Stimulated activated effector memory CD8-positive, alpha-beta T cell treated with anti-CD3 and anti-CD28 coated beads, Interleukin-12 subunit alpha, Interleukin-12 subunit beta, amount 100 ng/mL, for 72 hours (primary cell): ENCODE measurements at regions not wholly inside any gene's neighbourhood (a gene's known extent, or its start where the extent isn't known, plus 50 kb on each side); places are given as distances from the start of the nearest gene placed in this dataset.
"Not testable (repeated sequence)": the region's sequence is repeated elsewhere in the genome, so short reads cannot be mapped to it uniquely, and the experiment has no call there.

Experiments
- ATAC-seq: fragments of 150-1000 bp; cut with Tn5 transposase; 2 replicates; pipeline ENCODE4 v1.10.0; 2021
- DNase-seq, 2 donors: peaks; one replicate each; pipeline ENCODE4 v3.0.0; 2021 to 2022; ENCODE audit warnings: low spot score in 2 of 2
- H3K27ac Mint-ChIP-seq: one replicate; pipeline ENCODE4 v1.8.0; 2022; ENCODE audit warnings: mild to moderate bottlenecking, mixed read lengths
- H3K36me3 Mint-ChIP-seq: one replicate; pipeline ENCODE4 v1.8.0; 2022; ENCODE audit warnings: mild to moderate bottlenecking, mixed read lengths
- H3K4me1 Mint-ChIP-seq: one replicate; pipeline ENCODE4 v1.8.0; 2022; ENCODE audit warnings: mixed read lengths
- H3K4me3 Mint-ChIP-seq: one replicate; pipeline ENCODE4 v1.8.0; 2022; ENCODE audit warnings: mild to moderate bottlenecking, mixed read lengths
- H3K9me3 Mint-ChIP-seq: one replicate; pipeline ENCODE4 v1.8.0; 2022; ENCODE audit warnings: mixed read lengths

- ATAC-seq (no peak), DNase-seq (no peak)
- Mint-ChIP-seq H3K9me3 (no peaks in the 10 kb centered on the region), H3K36me3 (no peaks in the 10 kb centered on the region), H3K4me3 (no peak overlapping the region), H3K27ac (no peak overlapping the region), H3K4me1 (no peaks in the 10 kb centered on the region)
Observed at GRCh38 chrX:139475432-139475831, 55.1 kb upstream of the F9 start.

GRCh38 chrX:139461945-139462344, 68.6 kb upstream of the F9 start:
- not testable (repeated sequence) for DNase-seq, ATAC-seq, H3K4me1 Mint-ChIP-seq, H3K4me3 Mint-ChIP-seq, H3K36me3 Mint-ChIP-seq, H3K9me3 Mint-ChIP-seq, H3K27ac Mint-ChIP-seq

GRCh38 chrX:139454743-139455142, 75.8 kb upstream of the F9 start:
- no peak overlapping the region for H3K27ac Mint-ChIP-seq
- ATAC-seq, result no peak
- DNase-seq, result no peak

DNA sequence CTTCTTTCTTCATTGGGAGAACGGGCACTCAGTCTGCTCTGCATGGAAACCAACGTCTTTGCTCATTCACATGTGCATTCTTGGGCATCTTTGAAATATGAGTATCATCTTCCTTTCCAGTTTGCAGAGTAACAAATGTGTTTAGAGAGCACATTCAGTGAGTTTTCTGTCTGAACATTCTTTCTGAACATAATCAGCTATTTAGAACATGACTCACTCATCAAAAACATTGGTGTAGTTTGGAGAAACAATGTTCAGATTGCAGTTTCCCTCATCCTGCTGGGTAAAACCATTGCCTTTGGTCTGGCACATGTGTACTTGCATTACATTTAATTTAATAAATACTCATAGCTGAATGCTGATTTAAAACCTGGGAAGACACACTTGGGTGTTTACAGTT, 81.5 kb upstream of the F9 start:
- Mint-ChIP-seq H3K27ac (no peak overlapping the region), H3K4me1 (no peaks in the 10 kb centered on the region), H3K36me3 (no peaks in the 10 kb centered on the region), H3K9me3 (peaks cover 3% of the 10 kb centered on the region), H3K4me3 (no peak overlapping the region)
- ATAC-seq (no peak), DNase-seq (no peak)

More at GRCh38 chrX:139454743-139455142, 75.8 kb upstream of the F9 start:
- Mint-ChIP-seq H3K4me1 (no peaks in the 10 kb centered on the region), H3K9me3 (peaks cover 3% of the 10 kb centered on the region), H3K4me3 (no peak overlapping the region), H3K36me3 (no peaks in the 10 kb centered on the region)

- ATAC-seq (no peak), DNase-seq (no peak)
- H3K4me3 Mint-ChIP-seq, result no peak overlapping the region
- no peaks in the 10 kb centered on the region for H3K9me3 Mint-ChIP-seq
- no peaks in the 10 kb centered on the region for H3K4me1 Mint-ChIP-seq
- H3K27ac Mint-ChIP-seq, result no peak overlapping the region
- no peaks in the 10 kb centered on the region for H3K36me3 Mint-ChIP-seq
Observed at GRCh38 chrX:139446832-139447231, 83.7 kb upstream of the F9 start.

DNA sequence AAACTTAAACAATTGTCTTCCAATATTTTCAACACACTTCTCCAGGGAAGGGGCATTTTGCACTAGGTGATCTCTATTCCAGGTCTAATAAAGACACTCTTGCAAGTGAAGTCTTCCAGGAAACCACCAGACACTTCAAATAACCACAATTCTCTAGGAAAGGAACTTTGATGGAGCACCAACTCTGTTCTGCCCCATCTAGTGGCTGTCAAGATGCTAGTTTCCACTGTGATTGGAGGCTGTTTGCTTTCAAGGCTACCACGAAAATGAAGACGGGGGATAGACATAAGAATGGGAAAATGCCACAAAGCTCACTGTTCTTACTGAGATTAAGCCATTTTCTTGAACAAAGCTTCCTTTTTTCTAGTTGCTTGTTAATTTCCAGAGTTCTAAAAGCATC, 100.6 kb upstream of the F9 start:
- DNase-seq (no peak), ATAC-seq (no peak)
- no peak overlapping the region for H3K27ac Mint-ChIP-seq
- no peaks in the 10 kb centered on the region for H3K36me3 Mint-ChIP-seq
- H3K4me1 Mint-ChIP-seq, result no peaks in the 10 kb centered on the region
- no peak overlapping the region for H3K4me3 Mint-ChIP-seq
- no peaks in the 10 kb centered on the region for H3K9me3 Mint-ChIP-seq

GRCh38 chrX:139423186-139423585, 107.4 kb upstream of the F9 start:
- no peak for DNase-seq
- Mint-ChIP-seq H3K4me1 (no peaks in the 10 kb centered on the region), H3K27ac (no peak overlapping the region), H3K9me3 (no peaks in the 10 kb centered on the region), H3K36me3 (no peaks in the 10 kb centered on the region), H3K4me3 (no peak overlapping the region)
- no peak for ATAC-seq

DNA sequence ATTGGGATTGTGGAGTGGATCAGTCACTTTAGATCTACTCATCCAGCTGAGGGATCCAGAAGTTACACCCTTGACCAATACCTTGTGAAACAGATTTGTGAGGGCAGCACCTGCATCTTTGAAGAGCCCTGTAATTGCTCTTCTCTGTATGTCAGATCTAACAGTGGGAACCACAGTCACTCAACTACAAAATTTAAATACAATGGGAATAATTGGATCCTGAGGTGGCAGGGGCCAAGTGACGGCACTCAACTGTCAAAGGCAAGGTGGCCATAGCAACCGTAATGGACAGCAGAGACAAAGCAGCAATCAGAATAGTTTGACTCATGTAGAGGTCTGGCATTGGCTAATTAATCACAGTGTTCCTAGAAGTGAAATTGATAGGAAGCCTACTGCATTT, 132.3 kb upstream of the F9 start:
- not testable (repeated sequence) for H3K36me3 Mint-ChIP-seq, ATAC-seq, DNase-seq, H3K9me3 Mint-ChIP-seq, H3K4me3 Mint-ChIP-seq, H3K27ac Mint-ChIP-seq, H3K4me1 Mint-ChIP-seq

DNA sequence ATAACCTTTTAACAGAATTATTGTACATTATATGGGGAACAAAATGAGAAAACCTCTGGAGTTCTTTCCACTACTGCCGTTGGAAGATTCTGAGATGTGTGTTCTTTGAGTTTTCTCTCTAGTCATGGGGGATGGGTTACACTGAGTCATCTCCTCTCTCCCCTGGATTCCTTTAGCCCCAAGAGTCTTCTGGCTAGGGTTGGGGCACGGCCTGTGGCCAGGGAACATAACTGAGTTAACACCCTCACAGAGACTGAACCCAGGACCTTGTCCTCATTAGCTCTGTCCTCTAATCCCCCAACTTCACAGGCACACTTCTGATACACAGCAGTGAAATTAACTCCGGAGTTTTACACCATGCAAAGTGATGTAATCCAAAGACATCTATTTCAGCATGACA, 142.3 kb upstream of the F9 start:
- Mint-ChIP-seq H3K4me1 (no peaks in the 10 kb centered on the region), H3K4me3 (no peak overlapping the region), H3K9me3 (no peaks in the 10 kb centered on the region), H3K36me3 (no peaks in the 10 kb centered on the region), H3K27ac (no peak overlapping the region)
- no peak for ATAC-seq
- no peak for DNase-seq

DNA sequence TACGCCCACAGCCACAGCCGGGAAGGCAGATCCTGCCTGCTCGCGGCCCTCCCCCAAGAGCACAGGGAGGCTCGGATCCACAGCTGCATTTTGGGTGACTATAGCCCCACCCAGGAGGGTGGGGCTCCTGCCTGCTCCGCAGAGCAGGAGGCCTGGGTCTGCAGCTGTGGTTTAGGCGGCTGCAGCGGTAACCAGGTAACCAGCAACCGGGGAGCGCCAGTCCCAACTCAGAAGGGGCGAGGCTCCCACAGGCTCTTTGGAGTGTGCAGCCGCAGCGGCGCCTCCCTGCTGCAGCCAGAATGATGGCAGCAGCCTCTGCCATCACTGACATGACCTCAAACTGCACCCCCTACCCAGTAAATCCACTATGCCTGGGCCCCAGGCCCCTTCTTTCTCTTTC, 148.0 kb upstream of the F9 start:
- Mint-ChIP-seq H3K27ac (no peak overlapping the region), H3K4me1 (no peaks in the 10 kb centered on the region), H3K4me3 (no peak overlapping the region), H3K9me3 (peaks cover 3% of the 10 kb centered on the region), H3K36me3 (no peaks in the 10 kb centered on the region)
- no peak for DNase-seq
- ATAC-seq, result no peak

DNA sequence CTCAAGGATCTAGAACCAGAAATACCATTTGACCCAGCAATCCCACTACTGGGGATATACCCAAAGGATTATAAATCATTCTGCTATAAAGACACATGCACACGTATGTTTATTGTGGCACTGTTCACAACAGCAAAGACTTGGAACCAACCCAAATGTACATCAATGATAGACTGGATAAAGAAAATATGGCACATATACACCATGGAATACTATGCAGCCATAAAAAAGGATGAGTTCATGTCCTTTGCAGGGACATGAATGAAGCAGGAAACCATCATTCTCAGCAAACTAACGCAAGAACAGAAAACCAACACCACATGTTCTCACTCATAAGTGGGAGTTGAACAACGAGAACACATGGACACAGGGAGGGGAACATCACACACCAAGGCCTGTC, 154.0 kb upstream of the F9 start:
- H3K9me3 Mint-ChIP-seq, H3K27ac Mint-ChIP-seq, ATAC-seq, DNase-seq, H3K4me1 Mint-ChIP-seq, H3K4me3 Mint-ChIP-seq, H3K36me3 Mint-ChIP-seq: not testable (repeated sequence)

DNA sequence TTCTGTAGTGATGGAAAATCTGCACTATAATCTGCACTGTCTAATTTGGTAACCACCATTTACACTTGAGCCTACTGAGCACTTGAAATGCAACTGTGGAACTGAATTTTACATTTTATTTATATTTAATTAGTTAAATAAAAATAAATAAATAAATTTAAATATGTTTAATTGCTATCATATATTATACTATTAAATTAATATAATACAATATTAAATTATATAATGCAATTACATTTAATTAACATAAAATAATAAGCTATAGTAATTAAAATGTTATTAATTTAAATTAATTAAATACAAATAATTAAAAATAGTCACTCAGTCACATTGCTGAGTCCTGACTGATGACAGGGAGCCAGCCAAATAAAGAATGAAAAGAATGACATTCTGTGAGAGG, 170.2 kb upstream of the F9 start:
- H3K36me3 Mint-ChIP-seq, result no peaks in the 10 kb centered on the region
- peaks cover 4% of the 10 kb centered on the region for H3K9me3 Mint-ChIP-seq
- DNase-seq, result no peak
- no peak overlapping the region for H3K4me3 Mint-ChIP-seq
- no peak for ATAC-seq
- no peaks in the 10 kb centered on the region for H3K4me1 Mint-ChIP-seq
- H3K27ac Mint-ChIP-seq, result no peak overlapping the region

DNA sequence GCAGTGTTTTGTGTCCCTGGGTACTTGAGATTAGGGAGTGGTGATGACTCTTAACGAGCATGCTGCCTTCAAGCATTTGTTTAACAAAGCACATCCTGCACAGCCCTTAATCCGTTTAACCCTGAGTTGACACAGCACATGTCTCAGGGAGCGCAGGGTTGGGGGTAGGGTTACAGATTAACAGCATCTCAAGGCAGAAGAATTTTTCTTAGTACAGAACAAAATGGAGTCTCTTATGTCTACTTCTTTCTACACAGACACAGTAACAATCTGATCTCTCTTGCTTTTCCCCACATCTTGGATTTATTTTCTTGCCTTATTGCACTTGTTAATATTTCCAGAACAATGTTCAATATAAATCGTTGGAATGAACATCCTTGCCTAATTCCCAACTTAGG, 187.9 kb upstream of the F9 start:
- H3K27ac Mint-ChIP-seq, ATAC-seq, H3K4me1 Mint-ChIP-seq, H3K4me3 Mint-ChIP-seq, H3K36me3 Mint-ChIP-seq, DNase-seq, H3K9me3 Mint-ChIP-seq: not testable (repeated sequence)

DNA sequence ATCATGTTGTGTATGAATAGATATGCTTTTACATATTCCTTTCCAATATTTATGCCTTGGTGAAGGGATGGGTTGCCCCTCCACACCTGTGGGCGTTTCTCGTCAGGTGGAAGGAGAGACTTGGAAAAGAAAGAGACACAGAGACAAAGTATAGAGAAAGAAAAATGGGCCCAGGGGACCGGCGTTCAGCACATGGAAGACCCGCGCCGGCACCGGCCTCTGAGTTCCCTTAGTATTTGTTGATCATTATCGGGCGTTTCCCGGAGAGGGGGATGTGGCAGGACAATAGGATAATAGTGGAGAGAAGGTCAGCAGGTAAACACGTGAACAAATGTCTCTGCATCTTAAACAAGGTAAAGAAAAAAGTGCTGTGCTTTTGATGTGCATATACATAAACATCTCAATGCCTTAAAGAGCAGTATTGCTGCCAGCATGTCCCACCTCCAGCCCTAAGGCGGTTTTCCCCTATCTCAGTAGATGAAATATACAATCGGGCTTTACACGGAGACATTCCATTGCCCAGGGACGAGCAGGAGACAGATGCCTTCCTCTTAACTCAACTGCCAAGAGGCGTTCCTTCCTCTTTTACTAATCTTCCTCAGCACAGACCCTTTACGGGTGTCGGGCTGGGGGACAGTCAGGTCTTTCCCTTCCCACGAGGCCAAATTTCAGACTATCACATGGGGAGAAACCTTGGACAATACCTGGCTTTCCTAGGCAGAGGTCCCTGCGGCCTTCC, 188.5 kb upstream of the F9 start:
- DNase-seq, H3K4me3 Mint-ChIP-seq, ATAC-seq, H3K27ac Mint-ChIP-seq, H3K36me3 Mint-ChIP-seq, H3K9me3 Mint-ChIP-seq, H3K4me1 Mint-ChIP-seq: not testable (repeated sequence)

GRCh38 chrX:139332441-139332840, 198.1 kb upstream of the F9 start:
- DNase-seq, result no peak
- ATAC-seq, result no peak
- Mint-ChIP-seq H3K36me3 (no peaks in the 10 kb centered on the region), H3K4me1 (no peaks in the 10 kb centered on the region), H3K4me3 (no peak overlapping the region), H3K27ac (no peak overlapping the region), H3K9me3 (no peaks in the 10 kb centered on the region)

DNA sequence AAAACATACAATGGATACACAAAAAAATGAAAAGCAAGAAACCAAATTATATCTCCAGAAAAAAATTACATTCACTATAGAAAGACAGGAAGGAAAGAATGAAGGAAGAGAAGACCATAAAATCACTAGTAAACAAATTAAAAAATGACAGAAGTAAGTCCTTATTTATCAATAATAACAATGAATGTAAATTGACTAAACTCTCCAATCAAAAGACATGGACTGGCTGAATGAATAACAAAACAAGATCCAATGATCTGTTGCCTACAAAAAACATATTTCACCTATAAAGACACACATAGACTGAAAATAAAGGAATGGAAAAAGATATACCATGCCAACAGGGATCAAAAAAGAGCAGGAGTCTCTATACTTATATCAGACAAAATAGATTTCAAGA, 203.2 kb upstream of the F9 start:
- ATAC-seq (no peak), DNase-seq (no peak)
- no peaks in the 10 kb centered on the region for H3K36me3 Mint-ChIP-seq
- H3K9me3 Mint-ChIP-seq, result peaks cover 8% of the 10 kb centered on the region
- no peak overlapping the region for H3K27ac Mint-ChIP-seq
- no peaks in the 10 kb centered on the region for H3K4me1 Mint-ChIP-seq
- no peak overlapping the region for H3K4me3 Mint-ChIP-seq

DNA sequence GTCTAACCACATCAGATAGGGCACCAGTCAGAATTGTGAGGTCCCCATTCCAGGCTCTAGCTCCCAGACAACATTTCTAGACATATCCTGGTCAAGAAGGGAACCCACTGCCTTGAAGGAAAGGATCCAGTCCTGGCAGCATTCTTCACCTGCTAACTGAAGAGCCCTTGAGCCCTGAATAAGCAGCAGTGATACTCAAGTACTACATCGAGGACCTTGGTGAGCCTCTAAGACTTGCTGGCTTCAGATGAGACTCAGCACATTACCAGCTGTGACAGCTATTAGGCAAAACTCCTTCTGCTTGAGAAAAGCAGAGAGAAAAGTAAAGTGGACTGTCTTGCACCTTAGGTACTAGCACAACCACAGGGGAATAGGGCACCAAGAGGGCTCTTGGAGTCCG, 205.8 kb upstream of the F9 start:
- no peak for ATAC-seq
- no peak overlapping the region for H3K4me3 Mint-ChIP-seq
- peaks cover 8% of the 10 kb centered on the region for H3K9me3 Mint-ChIP-seq

More for the DNA sequence above, 205.8 kb upstream of the F9 start:
- H3K27ac Mint-ChIP-seq, result no peak overlapping the region
- H3K36me3 Mint-ChIP-seq, result no peaks in the 10 kb centered on the region
- no peak for DNase-seq
- H3K4me1 Mint-ChIP-seq, result no peaks in the 10 kb centered on the region
